ENCODE measurements at regions not wholly inside any gene's neighbourhood (a gene's known extent, or its start where the extent isn't known, plus 50 kb on each side); places are given as distances from the start of the nearest gene placed in this dataset.

GRCh38 chr1:208652296-208653160 lies 408.3 kb upstream of the PLXNA2 start:
- intact Hi-C loops (cut with DNase I), result loop anchor here (5.0 kb wide), 1 partner anchor 540 kb away; no protein-coding TSS in a partner anchor
- DNase-seq (ENCODE audit: low spot score), result no peak

- intact Hi-C loops (cut with DNase I), result loop anchor here (5.0 kb wide), 1 partner anchor 539 kb away; no protein-coding TSS in a partner anchor
- DNase-seq (ENCODE audit: low spot score), result no peak
Observed at GRCh38 chr1:208653426-208653825, 409.2 kb upstream of the PLXNA2 start.

GRCh38 chr1:208654241-208654640 lies 410.1 kb upstream of the PLXNA2 start:
- intact Hi-C loops (cut with DNase I), result loop anchor here (5.0 kb wide), 1 partner anchor 538 kb away; no protein-coding TSS in a partner anchor

GRCh38 chr1:208665936-208666335 lies 421.8 kb upstream of the PLXNA2 start:
- intact Hi-C loops (cut with DNase I), result no loop called here
- DNase-seq (ENCODE audit: low spot score), result no peak

More at GRCh38 chr1:208654241-208654640, 410.1 kb upstream of the PLXNA2 start:
- no peak for DNase-seq (ENCODE audit: low spot score)

- DNase-seq (ENCODE audit: low spot score), result no peak
- intact Hi-C loops (cut with DNase I), result no loop called here
Observed at GRCh38 chr1:208668991-208669390, 424.8 kb upstream of the PLXNA2 start.

- DNase-seq (ENCODE audit: low spot score), result no peak
- intact Hi-C loops (cut with DNase I), result no loop called here
Observed at GRCh38 chr1:208670778-208671177, 426.6 kb upstream of the PLXNA2 start.

GRCh38 chr1:208681878-208682663 lies 437.9 kb upstream of the PLXNA2 start:
- intact Hi-C loops (cut with DNase I), result loop anchor here (10.0 kb wide), 1 partner anchor 263 kb away; no protein-coding TSS in a partner anchor
- no peak for DNase-seq (ENCODE audit: low spot score)

- intact Hi-C loops (cut with DNase I), result loop anchor here (10.0 kb wide), 1 partner anchor 262 kb away; no protein-coding TSS in a partner anchor
- DNase-seq (ENCODE audit: low spot score), result no peak
Observed at GRCh38 chr1:208682664-208683013, 438.5 kb upstream of the PLXNA2 start.

- intact Hi-C loops (cut with DNase I), result loop anchor here (10.0 kb wide), 1 partner anchor 262 kb away; no protein-coding TSS in a partner anchor
- DNase-seq (ENCODE audit: low spot score), result no peak
Observed at GRCh38 chr1:208683141-208683540, 439.0 kb upstream of the PLXNA2 start.

GRCh38 chr1:208684192-208684591 lies 440.0 kb upstream of the PLXNA2 start:
- intact Hi-C loops (cut with DNase I), result loop anchor here (10.0 kb wide), 1 partner anchor 261 kb away; no protein-coding TSS in a partner anchor
- DNase-seq (ENCODE audit: low spot score), result no peak

- intact Hi-C loops (cut with DNase I), result loop anchor here (10.0 kb wide), 1 partner anchor 258 kb away; no protein-coding TSS in a partner anchor
- DNase-seq (ENCODE audit: low spot score), result no peak
Observed at GRCh38 chr1:208686592-208686991, 442.4 kb upstream of the PLXNA2 start.

GRCh38 chr1:208688656-208689315 lies 444.6 kb upstream of the PLXNA2 start:
- DNase-seq (ENCODE audit: low spot score), result no peak
- intact Hi-C loops (cut with DNase I), result loop anchor here (10.0 kb wide), 1 partner anchor 256 kb away; no protein-coding TSS in a partner anchor

GRCh38 chr1:208691012-208691411 lies 446.8 kb upstream of the PLXNA2 start:
- DNase-seq (ENCODE audit: low spot score), result no peak
- intact Hi-C loops (cut with DNase I), result no loop called here

- DNase-seq (ENCODE audit: low spot score), result no peak
- intact Hi-C loops (cut with DNase I), result no loop called here
Observed at GRCh38 chr1:208709981-208710380, 465.8 kb upstream of the PLXNA2 start.

- no peak for DNase-seq (ENCODE audit: low spot score)
- intact Hi-C loops (cut with DNase I), result no loop called here
Observed at GRCh38 chr1:208714323-208714722, 470.1 kb upstream of the PLXNA2 start.

GRCh38 chr1:208717525-208717924 lies 473.3 kb upstream of the PLXNA2 start:
- no peak for DNase-seq (ENCODE audit: low spot score)
- intact Hi-C loops (cut with DNase I), result no loop called here

- intact Hi-C loops (cut with DNase I), result no loop called here
- DNase-seq (ENCODE audit: low spot score), result no peak
Observed at GRCh38 chr1:208722592-208722991, 478.4 kb upstream of the PLXNA2 start.

- DNase-seq (ENCODE audit: low spot score), result no peak
- intact Hi-C loops (cut with DNase I), result no loop called here
Observed at GRCh38 chr1:208724079-208724478, 479.9 kb upstream of the PLXNA2 start.

GRCh38 chr1:208728815-208729214 lies 484.6 kb upstream of the PLXNA2 start:
- intact Hi-C loops (cut with DNase I), result no loop called here
- DNase-seq (ENCODE audit: low spot score), result no peak

Measured in cardiac septum (tissue), 1 donor.